GM21576 (cell line): ENCODE measurements at regions not wholly inside any gene's neighbourhood (a gene's known extent, or its start where the extent isn't known, plus 50 kb on each side); places are given as distances from the start of the nearest gene placed in this dataset.

Source experiments
- ATAC-seq: cut with Tn5 transposase; IDR thresholded peaks from one replicate; pipeline ENCODE4 v1.9.1; 2021; ENCODE audit warnings: mild to moderate bottlenecking, moderate library complexity; ENCODE audit not compliant: unreplicated experiment

DNA sequence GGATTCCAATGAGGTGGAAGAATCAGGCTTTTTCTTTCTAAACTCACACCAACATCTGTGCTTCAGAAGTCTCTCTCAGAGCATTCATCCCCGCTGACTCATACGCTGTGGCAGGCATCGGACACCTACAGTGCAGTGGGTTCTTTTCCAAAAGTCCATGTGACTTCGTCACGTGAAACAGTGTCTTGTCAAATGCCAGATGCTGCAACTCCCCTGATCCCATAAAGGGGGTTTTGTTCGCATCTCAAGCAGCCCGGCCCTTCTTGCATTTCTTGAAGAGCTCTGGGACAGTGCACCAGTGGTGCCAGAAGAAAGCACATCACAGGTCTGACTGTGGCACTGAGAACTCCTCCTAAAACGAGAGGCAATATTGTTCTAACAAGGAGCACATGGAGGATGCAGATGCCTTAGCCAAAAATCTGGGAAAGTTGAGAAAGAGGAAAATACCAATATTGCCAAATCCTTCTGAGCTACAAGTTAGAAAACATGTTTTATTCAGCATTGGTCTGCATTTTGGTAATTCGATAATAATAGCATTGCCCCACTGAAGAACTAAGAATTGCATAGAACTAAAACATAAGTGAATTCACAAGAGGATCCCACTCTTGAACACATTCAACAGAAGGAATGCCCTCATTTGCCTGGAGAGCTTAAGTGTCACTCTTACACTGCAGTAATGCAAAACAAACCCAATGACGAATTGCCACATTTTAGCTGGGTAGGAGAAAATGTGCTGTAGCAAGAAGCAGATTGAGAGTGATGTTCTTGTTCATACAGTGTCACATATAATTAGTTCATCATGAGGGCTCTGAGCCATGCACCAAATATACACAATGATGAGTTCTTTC lies 204.4 kb downstream of the CXCL12 start:
- ATAC-seq: no peak

DNA sequence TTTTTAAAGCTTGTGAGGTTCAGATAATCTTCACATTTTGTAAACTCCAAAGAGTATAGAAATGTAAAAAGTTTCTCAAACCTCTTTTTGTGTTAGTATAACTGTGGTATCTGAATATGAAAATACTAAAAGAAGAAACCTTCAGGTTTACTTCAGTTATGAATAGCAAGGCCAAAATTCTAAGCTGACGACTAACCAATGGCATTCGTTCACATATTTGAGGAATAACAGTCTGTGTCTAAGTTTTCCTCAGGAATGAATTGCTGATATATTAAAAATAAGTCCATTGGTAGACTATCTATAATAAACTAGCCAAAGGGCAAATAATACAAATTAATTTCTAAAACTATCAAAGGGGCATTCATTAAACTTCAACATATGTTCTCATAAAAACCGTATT lies 206.0 kb downstream of the CXCL12 start:
- no peak for ATAC-seq

DNA sequence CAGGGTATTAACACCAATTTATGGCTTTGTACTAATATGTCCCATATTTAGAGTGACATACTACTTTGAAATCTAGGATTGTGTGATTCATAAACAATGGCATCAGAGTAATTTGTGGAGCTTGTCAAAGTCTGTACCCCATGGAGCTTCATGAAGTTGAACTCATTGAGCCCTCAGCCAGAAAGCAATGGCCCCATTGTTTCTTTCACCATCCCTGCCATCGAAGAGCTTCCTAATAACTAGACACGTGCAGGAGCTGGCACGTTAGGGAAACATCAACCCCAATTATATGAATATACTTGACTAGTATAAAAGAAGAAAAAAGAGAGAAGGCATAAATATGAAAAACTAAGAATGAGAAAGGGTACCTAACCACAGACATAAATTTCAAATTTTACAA lies 206.6 kb downstream of the CXCL12 start:
- ATAC-seq: no peak

DNA sequence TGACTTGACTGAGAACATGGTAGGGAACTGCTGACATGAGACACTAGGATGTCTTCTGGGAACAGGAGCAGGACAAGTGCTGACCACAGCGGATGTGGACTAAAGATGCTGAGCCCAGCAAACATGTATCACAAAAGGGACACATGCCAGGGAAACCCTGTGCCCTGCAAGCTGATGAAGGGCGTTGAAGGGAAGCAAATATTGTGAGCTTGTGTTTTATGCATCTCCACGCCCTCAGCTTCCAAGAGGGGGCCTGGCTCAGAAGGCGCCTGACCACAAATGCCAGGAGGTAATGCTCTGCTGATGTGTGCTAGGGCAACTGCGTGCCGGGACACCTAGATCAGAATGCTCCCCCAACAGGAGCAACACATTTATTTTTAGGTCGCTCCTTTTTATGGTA lies 207.3 kb downstream of the CXCL12 start:
- no peak for ATAC-seq

DNA sequence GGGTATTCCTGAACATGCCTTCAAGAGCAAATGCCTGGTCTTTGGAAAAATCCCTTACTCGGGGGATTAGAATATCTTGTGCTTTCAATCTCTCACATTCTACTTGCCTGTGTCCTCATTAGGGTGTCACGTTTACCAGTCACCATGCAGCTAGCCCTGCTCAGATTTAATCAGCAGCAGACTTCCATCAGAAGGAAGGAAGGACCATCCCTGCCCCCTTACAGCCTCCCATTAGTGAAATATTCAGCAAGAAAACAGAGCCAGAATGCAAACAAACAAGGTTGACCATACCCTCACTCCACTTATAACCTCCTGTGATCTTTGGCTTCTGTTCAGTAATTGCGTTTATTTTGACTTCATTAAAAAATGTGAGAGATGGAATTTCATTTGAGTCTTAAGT lies 208.6 kb downstream of the CXCL12 start:
- ATAC-seq: no peak

DNA sequence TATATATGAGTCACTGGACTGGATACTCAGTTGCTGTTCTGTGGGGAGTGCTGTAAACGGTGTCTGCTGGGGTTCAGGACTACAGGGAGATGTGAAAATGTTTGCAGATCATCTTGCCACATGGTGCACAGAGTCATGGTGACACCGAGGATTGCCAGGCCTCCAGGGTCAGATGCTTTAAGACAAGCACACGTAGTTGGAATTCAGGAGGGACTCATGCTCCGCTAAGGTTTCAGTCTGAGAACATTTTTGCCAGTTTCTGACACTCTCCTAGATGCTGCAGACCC lies 211.3 kb downstream of the CXCL12 start:
- no peak for ATAC-seq

DNA sequence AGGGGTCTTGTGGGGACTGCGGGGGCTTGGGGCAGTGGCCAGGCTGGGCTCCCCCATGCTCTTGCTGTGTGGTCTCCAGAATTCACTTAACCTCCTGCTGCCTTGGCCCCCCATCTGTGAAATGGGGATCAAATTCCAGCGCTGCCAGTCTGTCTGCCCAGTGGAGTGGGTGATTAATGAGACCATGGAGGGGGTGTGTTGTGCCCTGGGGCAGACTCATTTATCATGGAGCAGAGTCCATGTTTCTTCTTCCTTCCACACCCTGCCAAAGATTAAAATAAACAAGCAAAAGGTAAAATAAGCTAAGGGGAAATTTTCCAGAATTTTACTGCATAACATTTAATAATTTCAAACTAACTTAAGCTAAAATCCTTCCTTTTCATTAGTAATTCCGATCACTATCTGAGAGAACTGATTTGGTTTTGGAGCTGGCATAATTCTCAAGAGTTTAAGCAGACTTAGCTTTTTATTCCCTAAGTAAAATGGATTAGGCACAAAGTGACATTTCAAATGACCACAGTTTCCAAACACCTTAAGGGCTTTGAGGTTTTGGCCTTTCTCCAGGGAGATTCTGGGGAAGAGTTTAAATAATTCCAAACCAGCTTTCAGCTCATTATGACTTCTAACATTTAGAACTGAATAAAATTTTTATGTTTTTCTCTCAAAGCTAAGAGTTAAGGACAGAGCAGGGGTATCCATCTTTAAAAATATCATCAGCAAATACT lies 211.9 kb downstream of the CXCL12 start:
- no peak for ATAC-seq

DNA sequence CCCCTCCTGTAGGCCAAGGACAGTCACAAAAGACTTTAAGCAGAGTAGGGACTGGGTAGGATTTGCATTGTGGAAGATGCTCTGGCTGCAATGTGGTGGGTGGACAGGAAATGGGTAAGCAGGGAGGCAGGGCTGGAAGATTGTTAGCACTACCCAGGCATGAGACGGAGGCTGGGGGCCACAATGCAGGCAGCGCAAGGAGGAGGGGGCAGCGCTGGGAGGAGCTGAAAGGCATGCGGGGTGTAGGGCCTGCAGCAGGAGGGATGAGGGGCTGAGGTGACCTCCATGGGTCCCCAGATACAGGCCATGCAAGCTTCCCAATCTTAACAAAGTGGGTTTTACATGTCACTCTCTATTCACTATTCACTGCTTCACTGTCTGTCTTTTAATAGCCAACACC lies 213.1 kb downstream of the CXCL12 start:
- ATAC-seq: no peak

DNA sequence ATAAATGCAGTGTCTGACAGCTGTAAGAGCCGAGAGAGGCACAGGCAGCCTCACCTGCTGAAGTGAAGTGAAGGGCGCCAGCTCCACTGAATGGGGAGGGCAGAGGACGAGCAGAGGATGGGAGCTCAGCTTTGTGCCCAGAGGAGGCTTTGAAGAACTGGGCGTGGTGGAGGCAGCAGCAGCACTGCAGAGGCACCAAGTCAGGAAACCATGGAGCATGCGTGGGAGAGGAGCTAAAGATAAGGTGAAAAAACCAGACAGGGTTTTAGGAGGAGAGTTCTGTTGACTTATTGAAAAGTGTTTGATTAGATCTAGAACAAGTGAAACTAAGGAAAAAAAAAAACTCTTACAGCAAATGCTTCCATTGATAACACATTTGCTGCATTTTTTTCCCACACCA lies 216.4 kb downstream of the CXCL12 start:
- no peak for ATAC-seq

DNA sequence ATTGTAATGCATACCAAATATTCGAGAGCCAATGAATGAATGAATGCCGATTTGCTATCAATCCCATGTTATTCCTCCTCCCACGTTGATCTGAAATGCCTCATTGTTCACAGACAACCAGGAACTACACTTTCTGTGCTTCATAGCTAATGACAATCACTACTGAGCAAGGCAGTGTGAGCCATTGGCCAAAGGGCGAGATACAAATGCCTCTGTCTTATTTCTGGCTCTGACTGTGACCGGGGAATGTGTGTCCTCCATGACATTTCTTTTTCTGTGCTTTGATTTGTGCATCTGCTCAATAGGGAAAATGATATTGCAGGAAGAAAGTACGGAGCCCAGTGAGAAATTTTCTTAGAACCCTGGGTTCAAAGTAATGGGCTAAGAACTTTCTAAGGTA lies 217.1 kb downstream of the CXCL12 start:
- ATAC-seq: no peak

DNA sequence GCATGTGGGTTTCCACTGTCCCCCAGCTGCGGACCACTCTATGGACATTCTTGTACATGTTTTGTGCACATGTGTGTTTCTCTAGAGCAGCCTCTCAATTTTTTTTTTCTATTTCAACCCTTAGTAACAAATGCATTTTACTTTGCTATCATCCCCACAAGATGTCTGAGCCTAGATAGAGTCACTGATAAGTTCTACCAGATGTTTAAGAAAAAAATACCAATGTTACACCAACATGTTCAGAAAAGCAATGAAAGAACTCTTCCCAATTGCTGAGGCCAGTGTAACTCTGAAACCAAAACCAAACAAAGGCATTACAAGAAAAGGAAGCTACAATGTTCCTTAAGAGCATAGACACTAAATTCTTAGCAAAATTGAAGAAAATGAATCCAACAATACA lies 218.5 kb downstream of the CXCL12 start:
- no peak for ATAC-seq

DNA sequence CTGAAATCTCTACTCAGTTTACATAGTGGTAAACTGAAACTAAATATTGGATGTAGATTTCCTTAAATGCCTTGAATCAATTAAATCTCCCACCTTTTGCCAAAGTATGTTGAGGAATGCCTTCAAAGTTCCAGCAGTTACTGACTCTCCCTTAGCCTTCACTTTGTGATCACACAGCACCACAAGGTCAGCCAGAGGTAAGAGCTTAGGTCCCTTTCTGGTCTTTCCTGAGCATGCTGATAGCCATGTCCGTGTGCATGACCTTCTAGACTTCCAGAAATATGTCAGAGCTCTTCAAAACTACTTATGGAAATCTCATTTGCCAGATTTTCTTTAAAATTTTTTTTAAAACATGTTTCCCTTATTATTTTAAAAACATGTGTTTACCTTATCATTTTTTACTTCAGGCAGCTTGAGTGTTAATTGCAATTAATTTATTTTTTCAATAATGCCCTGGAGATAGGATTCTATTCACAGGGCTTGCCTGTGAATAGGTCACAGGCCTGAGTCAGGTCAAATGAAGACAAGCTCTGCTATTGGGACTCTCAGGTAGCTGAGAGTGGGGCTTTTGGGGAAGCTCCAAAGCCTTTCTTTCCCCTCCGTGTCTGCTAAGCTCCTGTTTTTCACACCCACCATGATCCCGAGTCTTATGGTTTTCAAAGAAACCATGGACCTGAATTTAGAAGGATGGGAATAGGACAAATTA lies 220.5 kb downstream of the CXCL12 start:
- ATAC-seq: no peak

DNA sequence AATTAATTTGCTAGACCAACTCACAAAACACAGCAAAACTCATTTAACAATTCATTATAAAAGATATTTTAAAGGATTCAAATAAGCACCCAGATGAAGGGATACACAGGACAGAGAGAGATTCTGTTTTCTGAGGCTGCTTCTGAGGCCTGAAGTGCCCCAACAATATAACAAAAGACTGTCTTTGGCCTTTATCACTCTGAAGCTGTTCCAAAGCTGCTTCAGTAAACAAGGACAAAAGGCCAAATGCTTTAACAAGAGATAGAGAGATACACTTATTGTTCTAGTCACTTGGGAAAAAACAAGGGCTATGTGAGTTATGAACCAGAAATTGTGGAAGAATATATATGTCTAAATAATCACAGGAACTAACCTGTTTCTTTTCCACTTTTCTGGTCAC lies 223.7 kb downstream of the CXCL12 start:
- ATAC-seq: no peak

DNA sequence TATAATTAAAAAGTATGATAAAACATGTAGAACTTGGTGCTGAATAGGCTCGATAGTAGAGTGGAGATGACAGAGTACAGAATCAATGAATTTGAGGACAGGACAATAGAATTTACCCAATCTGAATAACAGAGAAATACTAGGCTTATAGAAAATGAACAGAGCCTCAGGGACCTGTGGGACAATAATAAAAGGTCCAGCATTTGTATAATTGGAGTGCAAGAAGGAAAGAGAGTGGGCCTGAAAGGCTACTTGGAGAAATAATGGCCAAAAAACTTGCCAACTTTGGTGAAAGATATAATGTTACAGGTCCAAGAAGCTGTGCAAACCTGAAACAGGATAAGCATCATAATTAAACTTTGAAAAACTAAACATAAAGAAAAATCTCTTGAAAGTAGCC lies 227.3 kb downstream of the CXCL12 start:
- no peak for ATAC-seq

DNA sequence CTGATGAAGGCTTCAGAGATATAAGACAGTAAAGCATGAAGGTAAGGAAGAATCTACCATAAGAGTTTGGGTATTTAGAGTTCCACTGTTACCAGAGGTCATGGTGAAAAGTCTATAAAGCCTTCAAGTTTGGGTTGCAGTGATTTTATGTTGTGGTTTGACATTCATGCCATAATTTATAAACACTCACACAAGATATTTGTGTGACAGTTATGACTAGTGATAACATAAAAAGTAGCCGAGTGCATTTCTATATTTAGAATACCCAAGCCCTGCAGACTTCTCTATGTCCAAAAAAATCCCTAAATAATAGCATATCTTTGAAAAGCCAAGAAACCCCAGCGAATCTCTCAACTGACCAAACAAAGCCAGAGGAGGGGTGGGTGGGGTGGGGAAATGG lies 229.9 kb downstream of the CXCL12 start:
- no peak for ATAC-seq

DNA sequence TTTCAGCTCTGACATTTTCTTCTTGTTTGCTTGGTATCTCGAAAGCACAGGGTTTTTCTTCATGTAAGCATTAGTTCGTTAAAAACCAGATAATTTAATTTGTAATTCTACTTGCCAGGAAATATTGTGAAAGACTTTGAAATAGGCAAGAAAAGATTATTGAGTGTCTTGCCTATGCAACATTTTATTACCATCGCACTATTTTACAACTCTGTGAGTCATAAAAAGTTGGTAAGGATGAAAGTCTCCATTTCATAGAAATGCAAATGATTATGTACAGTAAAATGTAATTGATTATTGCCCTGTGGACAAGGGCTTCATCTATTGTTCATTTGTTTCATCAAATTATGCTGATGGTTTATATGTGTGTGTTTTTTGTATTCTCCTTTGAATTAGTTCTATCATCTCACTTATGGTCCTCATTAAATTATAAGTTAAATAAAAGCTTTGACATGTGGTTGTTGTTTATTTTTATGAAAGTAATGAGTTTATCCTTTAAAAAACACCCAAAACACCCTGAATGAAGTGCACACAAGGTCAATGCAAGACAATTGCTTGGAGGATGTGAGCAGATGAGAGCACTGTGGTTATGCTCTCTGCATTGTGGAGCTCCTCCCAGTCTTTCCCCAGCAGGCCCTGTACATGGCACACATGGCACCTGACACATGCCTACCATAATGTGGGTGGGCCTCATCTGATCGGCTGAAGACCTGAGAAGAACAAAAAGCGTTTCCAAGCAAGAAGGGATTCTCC lies 230.8 kb downstream of the CXCL12 start:
- no peak for ATAC-seq

DNA sequence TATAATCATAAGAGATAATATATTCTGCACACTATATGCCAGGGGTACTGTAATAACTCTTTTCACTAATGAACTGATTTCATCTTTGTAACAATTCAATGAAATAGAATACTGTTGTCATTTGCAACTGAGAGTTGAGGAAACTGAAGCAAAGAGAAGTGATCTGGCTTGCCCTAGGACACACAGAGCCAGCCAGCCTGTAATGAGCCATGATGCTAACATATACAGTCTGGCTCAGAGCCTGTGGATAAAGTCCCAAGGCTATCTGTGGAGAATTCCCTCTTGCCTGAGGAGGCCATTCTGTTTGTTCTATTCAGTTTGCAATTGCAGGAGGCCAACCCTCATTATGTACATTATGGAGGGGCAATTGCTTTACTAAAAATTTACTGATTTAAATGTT lies 241.3 kb downstream of the CXCL12 start:
- ATAC-seq: no peak

DNA sequence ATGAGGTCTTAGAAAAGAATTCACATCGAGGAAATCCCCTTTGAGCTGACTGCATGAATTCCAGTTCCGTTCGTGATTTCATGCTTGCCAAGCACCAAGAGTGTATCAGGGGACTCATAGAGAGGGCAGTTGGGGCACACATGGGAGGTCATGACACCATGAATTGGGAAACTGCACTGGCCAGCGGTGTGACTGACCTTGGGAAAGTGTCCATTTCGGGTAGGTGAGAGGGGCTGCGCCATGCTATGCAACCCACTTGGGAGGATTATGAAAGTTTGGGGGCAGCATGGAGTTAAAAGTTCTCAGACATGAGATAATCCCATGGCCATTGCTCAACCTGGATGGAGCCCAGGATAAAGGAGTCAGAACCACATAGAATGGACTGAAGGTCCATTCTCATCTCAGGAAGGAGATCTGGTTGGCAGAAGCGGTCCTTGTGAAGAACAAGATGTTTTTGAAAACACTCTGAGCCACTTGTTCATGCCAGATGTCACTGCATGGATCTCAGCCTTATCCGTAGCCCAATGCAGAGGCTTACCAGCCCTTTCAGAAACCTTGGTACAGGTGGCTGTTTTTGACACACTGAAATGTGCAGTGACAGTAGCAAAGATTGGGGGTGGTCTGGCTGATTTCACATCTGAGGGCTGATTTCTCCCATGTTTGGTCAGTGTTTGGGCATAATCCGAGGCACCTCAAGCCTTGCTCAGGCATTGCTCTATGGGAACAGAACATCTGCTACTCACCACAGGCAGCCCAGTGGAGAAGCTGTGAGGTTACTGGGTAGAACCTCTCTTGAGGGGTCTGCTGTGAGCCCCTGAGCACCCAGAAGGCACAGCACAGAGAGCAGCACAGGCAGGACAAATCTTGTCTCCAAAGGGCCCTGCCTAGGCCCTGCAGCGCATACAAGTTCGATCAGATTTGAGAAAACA lies 252.3 kb downstream of the CXCL12 start:
- ATAC-seq: no peak

DNA sequence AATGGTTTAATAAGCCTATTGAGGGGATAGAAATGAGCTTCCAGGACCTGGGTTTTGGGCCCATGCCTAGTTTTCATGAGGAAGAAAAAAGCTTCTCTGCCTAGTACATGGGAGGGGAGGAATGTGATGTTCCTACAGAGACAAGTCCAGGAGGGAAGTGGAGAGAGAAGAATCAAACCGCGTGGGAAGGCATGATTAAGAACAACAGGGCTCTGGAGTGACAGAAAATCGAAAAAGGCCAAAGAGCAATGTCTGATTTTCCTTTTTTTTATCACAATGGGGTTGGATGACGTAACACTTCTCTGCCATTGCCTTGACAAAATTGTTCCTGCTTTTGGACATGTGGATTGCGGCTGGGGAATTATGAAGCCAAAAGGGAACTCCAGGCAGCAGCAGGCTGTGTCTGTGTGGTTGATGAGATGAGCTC lies 258.6 kb downstream of the CXCL12 start:
- no peak for ATAC-seq

DNA sequence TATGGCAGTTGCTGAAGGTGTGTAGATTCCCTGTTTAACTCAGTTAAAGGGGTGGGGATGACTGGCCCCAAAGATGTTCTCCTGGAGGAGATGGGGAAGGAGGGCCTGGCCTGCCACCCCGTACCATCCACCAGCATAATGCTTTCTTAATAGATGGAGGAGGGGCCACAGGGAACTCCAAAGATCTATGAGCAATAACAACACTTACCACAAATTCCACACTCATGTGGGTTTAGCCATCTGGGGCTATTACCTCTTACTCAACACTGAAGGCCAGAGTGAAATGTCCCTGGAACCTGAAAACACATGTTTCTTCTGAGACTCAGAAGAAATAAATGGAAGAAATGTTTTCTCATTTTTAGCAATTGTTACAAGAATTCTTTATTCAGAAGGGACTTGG lies 259.0 kb downstream of the CXCL12 start:
- ATAC-seq: no peak
